ENCODE measurements at regions not wholly inside any gene's neighbourhood (a gene's known extent, or its start where the extent isn't known, plus 50 kb on each side); places are given as distances from the start of the nearest gene placed in this dataset.
"Not testable (repeated sequence)": the region's sequence is repeated elsewhere in the genome, so short reads cannot be mapped to it uniquely, and the experiment has no call there.

DNA sequence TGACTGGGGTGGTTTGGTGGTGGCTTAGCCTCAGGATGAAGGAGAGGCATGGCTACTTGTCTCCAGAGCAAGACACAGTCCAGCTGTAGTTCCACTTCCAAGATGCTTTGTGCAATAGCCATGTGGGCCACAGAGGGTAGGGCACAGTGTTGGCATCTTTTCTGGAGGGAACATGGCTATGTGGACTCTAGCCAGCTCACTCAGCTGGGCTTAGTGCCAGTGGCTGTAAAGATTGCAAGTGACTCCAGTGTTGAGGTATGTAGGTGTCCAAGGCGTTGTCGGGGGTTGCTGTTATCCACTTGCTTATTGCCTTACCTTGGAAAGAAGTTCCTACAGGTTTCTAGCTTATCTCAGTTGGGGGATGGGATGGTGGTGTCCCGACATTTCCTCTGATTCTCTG, 233.4 kb downstream of the CD109 start:
- DNase-seq (ENCODE audit: low read depth in 3 of 3, low spot score in 2 of 3), result no peak

DNA sequence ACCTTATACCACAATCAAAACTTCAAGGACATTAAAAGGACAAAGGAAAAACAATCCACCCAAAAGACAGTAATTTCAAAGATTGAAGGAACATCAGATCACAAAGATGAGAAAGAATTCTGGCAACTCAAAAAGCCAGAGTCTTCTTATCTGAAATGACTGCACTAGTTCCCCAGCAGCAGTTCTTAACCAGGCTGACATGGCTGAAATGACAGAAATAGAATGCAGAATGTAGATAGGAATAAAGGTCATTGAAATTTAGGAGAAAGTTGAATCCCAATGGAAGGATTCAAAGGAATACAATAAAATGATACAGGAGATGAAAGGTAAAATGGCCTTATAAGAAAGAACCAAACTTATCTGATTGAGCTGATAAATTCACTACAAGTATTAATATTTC, 231.4 kb downstream of the CD109 start:
- no peak for DNase-seq (ENCODE audit: low read depth in 3 of 3, low spot score in 2 of 3)

DNA sequence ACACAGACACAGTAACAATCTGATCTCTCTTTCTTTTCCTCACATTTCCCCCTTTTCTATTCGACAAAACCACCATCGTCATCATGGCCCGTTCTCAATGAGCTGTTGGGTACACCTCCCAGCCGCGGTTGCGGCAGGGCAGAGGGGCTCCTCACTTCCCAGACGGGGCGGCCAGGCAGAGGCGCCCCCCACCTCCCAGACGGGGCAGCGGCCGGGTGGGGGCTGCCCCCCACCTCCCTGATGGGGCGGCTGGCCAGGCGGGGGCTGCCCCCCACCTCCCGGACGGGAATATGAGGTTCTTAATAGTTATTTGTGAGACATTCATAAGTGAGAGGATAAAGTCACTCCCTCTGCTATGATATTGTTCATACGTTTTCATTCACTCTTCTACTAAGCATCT, 229.7 kb downstream of the CD109 start:
- not testable (repeated sequence) for DNase-seq (ENCODE audit: low read depth in 3 of 3, low spot score in 2 of 3)

DNA sequence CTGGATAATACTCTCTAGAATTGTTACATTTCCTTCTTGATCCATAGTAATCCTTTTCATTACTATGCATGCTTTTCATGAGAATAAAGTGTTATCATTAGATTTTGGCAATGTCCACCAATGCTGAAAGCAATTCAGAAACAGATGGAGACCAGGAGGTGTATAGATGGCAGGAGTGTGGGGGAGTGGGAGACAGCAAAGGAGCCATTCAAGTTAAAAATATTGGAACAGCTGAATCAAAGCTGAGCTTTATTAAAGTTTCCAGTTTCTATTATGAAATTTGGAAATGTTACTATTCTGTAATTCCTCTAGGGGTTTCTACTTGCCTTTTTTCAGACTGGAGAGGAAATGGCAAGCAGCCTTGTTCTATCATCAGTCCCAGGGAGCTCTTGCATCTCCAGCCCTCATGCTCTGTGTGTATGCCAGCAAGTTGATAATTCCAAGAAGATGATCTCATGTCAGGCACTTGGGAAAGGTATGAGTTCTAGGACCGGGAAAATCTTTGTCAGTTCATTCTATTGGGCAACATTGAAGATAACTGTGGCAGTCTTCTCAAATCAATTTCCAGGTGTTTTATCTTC, 228.0 kb downstream of the CD109 start:
- no peak for DNase-seq (ENCODE audit: low read depth in 3 of 3, low spot score in 2 of 3)

DNA sequence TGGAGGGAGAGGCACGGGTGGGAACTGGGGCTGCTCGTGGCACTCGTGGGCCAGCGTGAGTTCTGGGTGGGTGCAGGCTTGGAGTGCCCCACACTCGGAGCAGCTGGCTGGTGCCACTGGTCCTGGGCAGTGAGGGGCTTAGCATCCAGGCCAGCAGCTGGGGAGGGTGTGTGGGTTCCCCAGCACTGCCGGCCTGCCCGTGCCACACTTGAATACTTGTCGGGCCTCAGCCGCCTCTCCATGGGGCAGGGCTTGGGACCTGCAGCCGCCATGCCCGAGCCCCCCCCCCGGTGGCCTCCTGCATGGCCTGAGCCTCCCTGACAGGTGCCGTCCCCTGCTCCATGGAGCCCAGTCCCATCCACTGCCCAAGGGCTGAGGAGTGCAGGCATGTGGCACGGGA, 207.2 kb downstream of the CD109 start:
- no peak for DNase-seq (ENCODE audit: low read depth in 3 of 3, low spot score in 2 of 3)

DNA sequence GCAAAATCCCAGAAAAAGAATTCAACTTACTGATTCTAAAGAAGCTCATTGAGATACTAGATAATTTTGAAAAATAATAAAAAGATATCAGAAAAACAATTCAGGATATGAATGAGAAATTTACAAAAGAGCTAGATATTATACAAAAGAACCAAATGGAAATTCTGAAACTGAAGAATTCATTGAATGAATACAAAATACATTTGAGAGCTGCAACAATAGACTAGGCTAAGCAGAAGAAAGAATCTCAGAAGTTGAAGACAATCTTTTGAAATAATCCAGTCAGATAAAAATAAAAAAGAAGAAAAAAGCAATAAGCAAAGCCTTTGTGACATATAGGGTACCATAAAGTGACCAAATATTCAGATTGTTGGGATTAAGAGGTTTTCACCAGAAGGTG, 206.0 kb downstream of the CD109 start:
- no peak for DNase-seq (ENCODE audit: low read depth in 3 of 3, low spot score in 2 of 3)

DNA sequence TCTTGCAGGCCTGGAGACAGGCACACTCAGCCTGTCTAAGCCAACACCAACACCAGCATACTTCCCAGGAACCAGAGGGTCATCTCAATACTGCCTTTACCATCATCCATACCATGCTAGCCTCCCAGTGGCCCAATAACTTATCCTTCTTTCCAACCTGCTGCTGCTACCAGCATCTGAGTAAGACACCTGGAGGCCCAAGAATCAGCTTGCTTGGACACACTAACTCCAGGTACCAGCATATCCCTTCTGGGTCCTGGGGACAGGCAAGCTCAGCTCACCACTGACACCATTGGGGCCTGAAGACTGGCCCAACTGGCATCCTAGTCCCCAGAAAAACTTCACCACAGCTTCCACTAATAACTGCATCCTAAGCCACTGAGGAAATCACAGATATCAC, 205.3 kb downstream of the CD109 start:
- DNase-seq (ENCODE audit: low read depth in 3 of 3, low spot score in 2 of 3), result no peak

DNA sequence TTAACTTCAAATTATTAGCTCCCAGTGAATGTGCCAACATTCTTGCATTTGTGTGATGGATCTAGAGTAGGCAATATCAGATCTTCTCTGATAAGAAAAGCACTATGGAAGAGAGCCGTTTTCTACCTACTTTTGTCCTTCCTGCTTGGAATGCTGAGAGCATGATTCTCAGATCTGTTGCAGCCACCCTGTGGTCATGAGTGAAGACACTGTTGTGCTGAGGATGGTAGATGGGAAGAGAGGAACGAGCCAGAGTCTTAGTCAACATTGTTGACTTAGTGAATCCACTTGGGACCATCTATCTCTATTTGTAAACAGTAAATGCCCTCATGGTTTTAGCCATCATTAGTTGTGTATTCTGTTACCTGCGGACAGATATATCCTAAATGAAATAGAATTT, 202.6 kb downstream of the CD109 start:
- no peak for DNase-seq (ENCODE audit: low read depth in 3 of 3, low spot score in 2 of 3)

DNA sequence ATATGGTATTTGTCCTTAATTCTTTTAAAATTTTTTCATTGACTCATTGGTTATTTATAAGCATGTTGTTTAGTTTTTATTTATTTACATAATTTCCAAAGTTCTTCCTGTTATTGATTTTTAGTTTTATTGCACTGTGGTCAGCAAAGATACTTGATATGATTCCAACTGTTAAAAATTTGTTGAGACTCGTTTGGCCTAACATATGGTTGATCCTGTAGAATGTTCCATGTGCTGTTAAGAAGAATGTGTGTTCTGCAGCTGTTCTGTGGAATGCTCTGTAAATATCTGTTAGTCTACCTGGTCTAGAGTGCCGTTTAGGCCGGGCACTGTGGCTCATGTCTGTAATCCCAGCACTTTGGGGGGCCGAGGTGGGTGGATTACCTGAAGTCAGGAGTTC, 197.7 kb downstream of the CD109 start:
- no peak for DNase-seq (ENCODE audit: low read depth in 3 of 3, low spot score in 2 of 3)

DNA sequence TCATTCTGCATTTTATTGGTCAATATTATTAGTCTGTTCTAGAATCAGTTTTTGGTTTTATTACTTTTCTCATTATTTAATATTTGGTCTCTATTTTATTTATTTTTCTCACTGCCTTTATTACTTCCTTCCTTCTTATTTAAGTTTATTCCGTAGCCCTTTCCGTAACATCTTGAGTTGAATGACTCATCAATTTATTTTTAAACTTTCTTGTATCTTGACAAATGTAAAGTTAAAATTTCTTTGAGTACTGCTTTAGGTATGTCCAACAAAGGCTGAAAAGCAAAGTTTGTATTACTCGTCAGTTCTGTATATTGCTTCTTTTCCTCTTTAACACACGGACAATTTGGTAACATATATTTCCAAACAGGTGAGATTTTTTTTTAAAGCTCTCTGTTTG, 192.0 kb downstream of the CD109 start:
- DNase-seq (ENCODE audit: low read depth in 3 of 3, low spot score in 2 of 3), result no peak

DNA sequence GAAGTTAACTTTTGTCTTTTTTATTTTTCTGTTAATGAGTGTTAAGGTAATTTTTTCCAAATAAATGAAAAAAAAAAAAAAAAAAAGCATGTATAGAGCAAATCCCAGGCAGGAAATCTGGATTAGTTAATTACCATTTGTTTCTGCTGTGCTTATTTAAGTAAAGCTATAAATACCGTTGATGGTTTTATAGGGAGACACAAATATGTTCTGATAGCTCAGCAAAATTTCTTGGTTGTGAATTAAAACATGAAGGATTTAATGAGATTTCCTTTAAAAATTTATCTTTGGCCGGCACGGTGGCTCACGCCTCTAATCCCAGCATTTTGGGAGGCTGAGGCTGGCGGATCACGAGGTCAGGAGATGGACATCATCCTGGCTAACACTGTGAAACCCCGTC, 189.4 kb downstream of the CD109 start:
- no peak for DNase-seq (ENCODE audit: low read depth in 3 of 3, low spot score in 2 of 3)

DNA sequence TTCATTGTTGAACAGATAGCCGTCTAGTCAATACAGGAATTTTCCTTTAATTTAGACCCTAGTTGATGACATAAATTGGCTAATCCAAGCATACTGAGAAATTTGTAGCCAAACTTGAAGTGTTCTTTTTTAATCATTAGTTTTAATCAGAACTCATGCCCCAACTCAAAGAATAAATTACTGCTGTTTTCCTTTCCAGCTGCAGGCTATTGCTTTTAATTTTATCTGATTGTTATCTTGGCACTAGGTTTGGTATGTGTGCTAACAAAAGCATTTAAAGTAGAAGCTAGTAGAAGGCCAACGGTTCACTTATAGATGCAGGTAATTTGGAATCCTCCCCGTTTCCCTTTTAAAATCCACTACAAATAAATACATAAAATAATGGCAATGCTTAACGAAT, 188.5 kb downstream of the CD109 start:
- DNase-seq (ENCODE audit: low read depth in 3 of 3, low spot score in 2 of 3), result no peak

DNA sequence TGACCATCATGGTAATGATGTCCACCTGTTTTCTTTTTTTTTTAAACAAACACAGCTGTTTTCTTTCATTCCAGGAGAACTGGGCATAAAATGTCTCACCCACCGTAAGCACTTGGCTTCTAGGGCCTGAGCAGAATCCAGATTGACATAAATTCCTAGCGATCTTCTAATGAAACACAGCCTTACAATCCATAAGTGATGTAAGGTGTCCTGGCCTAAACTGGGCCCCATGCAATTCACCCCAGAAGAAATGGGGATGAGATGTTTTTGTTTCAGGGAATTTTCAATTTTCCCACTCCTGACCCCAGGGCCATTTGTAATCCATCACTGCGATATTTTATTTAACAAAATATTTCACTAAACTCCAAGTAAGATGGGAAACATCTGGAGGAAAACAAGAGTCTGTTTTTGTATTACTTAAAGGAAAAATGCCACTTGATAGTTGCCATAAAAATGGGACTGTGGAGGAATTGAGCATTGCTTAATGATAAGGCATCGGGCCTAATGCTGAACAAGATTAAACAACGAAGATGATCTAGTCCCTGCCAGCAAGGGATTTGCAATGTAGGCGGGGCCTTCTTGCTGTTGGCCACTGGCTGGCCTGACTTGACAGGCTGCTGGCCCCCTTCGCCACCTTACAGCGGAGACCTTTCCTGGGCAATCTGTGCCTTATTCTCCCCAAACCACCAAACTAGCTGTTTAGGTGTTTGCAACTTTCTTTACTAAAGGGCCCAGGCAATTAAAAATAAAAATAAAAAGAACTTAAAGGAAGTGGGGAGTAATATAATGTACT, 183.7 kb downstream of the CD109 start:
- no peak for DNase-seq (ENCODE audit: low read depth in 3 of 3, low spot score in 2 of 3)

DNA sequence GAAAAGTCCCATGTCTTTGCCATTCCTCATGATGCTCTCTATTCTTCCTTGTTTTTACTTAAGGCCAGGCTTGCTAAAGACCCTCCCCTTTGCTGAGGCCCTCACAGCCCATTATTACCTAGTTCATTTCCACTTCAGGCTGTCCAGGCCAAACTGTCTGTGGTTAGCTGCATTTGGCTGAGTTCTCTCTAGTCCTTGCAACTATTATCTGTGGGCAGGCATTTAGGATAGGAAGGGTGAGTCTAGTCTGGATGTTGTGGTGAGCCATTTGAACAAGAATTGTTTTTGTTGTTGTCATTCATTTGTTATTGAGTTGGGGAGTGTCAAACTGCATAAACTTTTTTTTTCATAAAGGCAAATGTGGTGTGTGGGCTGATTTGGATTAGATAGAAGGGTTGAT, 182.4 kb downstream of the CD109 start:
- DNase-seq (ENCODE audit: low read depth in 3 of 3, low spot score in 2 of 3), result no peak
